GM12872 (cell line): ENCODE measurements at regions not wholly inside any gene's neighbourhood (a gene's known extent, or its start where the extent isn't known, plus 50 kb on each side); places are given as distances from the start of the nearest gene placed in this dataset.

ENCODE experiments used
- TF ChIP-seq, protein P1 (sequence below): IDR thresholded peaks from 3 replicates; pipeline ENCODE4 v1.5.1; 2011; ENCODE audit warnings: low read depth, mild to moderate bottlenecking, low read length, moderate library complexity; ENCODE audit not compliant: insufficient read depth

GRCh38 chr5:103414604-103415003 is 148.0 kb downstream of the NUDT12 start:
- TF ChIP-seq, protein P1, sequence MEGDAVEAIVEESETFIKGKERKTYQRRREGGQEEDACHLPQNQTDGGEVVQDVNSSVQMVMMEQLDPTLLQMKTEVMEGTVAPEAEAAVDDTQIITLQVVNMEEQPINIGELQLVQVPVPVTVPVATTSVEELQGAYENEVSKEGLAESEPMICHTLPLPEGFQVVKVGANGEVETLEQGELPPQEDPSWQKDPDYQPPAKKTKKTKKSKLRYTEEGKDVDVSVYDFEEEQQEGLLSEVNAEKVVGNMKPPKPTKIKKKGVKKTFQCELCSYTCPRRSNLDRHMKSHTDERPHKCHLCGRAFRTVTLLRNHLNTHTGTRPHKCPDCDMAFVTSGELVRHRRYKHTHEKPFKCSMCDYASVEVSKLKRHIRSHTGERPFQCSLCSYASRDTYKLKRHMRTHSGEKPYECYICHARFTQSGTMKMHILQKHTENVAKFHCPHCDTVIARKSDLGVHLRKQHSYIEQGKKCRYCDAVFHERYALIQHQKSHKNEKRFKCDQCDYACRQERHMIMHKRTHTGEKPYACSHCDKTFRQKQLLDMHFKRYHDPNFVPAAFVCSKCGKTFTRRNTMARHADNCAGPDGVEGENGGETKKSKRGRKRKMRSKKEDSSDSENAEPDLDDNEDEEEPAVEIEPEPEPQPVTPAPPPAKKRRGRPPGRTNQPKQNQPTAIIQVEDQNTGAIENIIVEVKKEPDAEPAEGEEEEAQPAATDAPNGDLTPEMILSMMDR, result no peak

DNA sequence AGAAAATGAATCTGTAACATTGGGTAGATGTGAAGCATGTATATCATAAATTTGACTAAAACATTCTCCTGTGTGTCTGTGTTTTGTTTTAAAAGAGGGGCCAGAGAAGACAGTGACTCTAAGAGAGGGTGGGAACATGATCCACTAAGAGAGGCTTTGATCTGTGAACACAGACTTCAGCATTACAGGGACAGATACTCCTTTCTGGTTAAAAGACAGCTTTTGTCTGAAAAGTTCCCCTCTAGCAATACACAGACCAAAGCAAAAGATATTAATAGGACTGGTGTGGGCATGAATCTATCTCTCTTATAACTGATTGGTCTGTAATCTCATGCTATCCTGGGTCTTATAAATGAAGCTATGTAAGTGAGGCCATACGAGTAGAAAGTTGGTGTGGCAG is 150.9 kb downstream of the NUDT12 start:
- TF ChIP-seq, protein P1, result no peak

GRCh38 chr5:103410172-103410571 is 151.6 kb downstream of the MACIR start:
- TF ChIP-seq, protein P1, result no peak

- TF ChIP-seq, protein P1, result no peak
These were observed 150.6 kb downstream of the MACIR start for GRCh38 chr5:103409013-103409670.

DNA sequence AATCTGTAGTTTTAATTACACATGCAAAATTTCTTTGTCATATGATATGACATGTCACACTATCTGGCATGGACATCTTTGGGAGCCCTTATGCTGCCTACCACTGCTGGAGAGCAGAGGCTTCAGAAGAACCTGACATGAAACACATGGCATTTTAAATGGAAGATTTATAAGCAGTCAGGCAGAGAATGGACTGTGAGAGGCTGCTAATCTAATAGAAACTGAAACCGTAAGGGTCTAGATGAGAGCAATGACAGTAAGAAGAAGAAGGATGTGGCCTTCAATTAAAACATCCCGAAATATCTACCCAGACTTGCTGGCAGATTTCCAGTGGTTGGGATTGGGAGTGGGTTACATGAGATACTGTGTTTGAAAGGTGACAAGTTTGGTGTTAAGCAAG is 149.8 kb downstream of the MACIR start:
- TF ChIP-seq, protein P1, result no peak

- TF ChIP-seq, protein P1, result no peak
These were observed 148.8 kb downstream of the MACIR start for GRCh38 chr5:103407402-103407801.

- TF ChIP-seq, protein P1, result no peak
These were observed 145.9 kb downstream of the MACIR start for GRCh38 chr5:103404483-103404882.
